ENCODE measurements at regions not wholly inside any gene's neighbourhood (a gene's known extent, or its start where the extent isn't known, plus 50 kb on each side); places are given as distances from the start of the nearest gene placed in this dataset.

DNA sequence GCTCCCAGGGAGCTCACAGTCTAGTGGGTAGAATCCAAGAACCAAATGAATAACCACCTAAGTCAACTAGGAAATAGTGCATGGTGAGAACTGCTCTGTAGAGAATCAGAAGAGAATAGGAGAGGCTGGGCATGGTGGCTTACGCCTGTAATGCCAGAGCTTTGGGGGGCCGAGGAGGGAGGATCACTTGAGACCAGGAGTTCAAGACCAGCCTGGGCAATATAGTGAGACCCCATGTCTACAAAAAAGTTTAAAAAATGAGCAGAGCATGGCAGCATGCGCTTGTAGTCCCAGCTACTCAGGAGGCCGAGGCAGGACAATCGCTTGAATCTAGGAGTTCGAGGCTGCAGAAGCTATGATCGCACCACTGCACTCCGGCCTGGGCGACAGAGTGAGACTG lies 122.3 kb upstream of the IRF2BP2 start:
- H3K36me3 Mint-ChIP-seq: no peaks in the 10 kb centered on the region
- peaks cover 4 to 9% of the 10 kb centered on the region in 2 donors for H3K4me1 Mint-ChIP-seq
- H3K27ac Mint-ChIP-seq: peak overlapping the region in 1 of 6 donors; percentile 5
- no peak overlapping the region for H3K4me3 Mint-ChIP-seq
- DNase-seq: no peak
- no peaks in the 10 kb centered on the region for H3K9me3 Mint-ChIP-seq
- peaks cover 2 to 7% (median 4%) of the 10 kb centered on the region in 3 donors for H3K27me3 Mint-ChIP-seq (ENCODE audit: low read depth in 3 of 3)

DNA sequence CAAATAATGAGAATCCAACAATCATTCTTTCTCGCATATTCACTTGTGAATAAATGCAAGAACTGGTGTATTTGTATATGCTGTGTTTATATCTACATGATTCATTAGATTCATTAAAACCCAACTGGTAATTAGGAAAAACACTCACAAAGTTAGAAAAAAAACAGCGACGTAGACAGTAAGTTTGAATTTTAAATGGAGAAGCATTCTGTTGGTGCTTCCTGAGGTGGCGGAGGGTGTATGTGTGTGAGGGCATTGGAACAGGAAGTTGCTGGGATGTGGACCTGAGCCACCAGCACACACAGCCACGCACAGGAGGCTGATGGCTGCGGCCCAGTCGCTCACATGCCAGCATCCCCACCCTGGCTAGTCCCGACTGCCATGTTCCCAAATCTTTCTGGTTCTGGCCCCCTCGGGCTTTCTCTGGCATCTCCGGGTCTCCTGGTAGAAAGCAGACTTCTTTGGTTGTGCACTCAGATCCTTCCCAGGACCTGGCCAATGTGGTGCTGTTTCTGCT lies 121.6 kb upstream of the IRF2BP2 start:
- Mint-ChIP-seq H3K4me1 (peaks cover 7 to 9% of the 10 kb centered on the region in 2 donors), H3K27me3 (ENCODE audit: low read depth in 3 of 3) (peaks cover 2 to 7% (median 4%) of the 10 kb centered on the region in 3 donors), H3K9me3 (no peaks in the 10 kb centered on the region), H3K36me3 (no peaks in the 10 kb centered on the region), H3K4me3 (no peak overlapping the region), H3K27ac (peak overlapping the region in 3 of 6 donors; percentile 9 to 33 (median 18))
- no peak for DNase-seq

DNA sequence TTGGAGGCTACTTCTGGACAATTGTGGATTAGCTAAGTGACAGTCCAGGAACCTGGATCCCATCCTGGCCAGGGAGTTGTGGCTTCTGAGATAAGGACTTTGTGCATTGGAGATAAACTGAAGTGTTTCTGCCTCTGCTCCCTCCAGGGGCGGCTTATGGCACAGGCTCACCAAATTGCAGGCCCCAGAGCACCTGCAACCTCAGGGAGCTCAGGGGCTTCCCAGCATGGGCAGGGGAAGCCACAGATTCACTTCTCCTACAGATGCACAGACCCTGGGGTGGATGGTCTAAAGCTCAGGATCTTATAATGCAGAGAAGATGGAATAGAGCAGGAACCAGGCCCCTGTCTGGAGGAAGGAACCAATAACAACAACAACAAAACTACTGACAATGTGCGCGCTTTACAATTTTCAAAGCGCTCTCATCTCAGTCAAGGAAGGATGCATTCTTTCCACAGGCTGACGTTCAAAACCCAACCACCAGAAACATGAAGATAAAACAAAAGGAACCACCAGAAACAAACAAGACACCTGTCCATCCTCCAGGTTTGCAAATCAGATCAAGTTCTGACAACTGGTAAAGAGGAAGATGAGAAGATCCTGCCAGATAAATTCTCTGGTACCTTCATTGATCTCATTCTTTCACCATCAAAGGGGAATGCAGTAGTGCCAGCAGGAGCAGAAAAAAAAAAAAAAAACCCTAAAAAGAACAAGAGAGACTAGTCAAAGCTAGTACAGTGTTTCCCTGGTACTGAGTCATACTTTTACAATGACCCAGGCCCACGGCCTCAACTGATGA lies 121.0 kb upstream of the IRF2BP2 start:
- Mint-ChIP-seq H3K27ac (peak overlapping the region in 3 of 6 donors; percentile 39 to 70 (median 54)), H3K9me3 (no peaks in the 10 kb centered on the region), H3K4me1 (peaks cover 9% of the 10 kb centered on the region in 2 donors), H3K4me3 (peak overlapping the region in 1 of 5 donors; percentile 34), H3K36me3 (no peaks in the 10 kb centered on the region), H3K27me3 (ENCODE audit: low read depth in 3 of 3) (peaks cover 2 to 7% (median 4%) of the 10 kb centered on the region in 3 donors)
- no peak for DNase-seq

DNA sequence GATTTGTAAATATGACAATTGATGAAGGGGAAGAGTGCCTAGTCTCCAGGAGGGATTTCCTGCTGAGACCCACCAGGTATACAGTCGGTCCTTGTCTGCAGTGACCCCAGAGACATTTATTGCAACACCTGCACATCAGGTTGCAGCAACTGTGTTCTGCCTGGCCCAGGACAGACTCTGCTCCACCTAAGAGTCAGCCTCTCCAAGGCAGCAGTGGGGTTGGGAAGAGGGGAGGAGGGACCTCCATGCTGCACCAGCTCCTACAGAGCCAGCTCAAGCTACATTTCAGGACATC lies 120.4 kb upstream of the IRF2BP2 start:
- no peaks in the 10 kb centered on the region for H3K9me3 Mint-ChIP-seq
- peaks cover 14 to 15% of the 10 kb centered on the region in 2 donors for H3K4me1 Mint-ChIP-seq
- no peak overlapping the region for H3K4me3 Mint-ChIP-seq
- H3K27ac Mint-ChIP-seq: no peak overlapping the region
- peaks cover 2 to 7% (median 4%) of the 10 kb centered on the region in 3 donors for H3K27me3 Mint-ChIP-seq (ENCODE audit: low read depth in 3 of 3)
- DNase-seq: no peak
- H3K36me3 Mint-ChIP-seq: no peaks in the 10 kb centered on the region

DNA sequence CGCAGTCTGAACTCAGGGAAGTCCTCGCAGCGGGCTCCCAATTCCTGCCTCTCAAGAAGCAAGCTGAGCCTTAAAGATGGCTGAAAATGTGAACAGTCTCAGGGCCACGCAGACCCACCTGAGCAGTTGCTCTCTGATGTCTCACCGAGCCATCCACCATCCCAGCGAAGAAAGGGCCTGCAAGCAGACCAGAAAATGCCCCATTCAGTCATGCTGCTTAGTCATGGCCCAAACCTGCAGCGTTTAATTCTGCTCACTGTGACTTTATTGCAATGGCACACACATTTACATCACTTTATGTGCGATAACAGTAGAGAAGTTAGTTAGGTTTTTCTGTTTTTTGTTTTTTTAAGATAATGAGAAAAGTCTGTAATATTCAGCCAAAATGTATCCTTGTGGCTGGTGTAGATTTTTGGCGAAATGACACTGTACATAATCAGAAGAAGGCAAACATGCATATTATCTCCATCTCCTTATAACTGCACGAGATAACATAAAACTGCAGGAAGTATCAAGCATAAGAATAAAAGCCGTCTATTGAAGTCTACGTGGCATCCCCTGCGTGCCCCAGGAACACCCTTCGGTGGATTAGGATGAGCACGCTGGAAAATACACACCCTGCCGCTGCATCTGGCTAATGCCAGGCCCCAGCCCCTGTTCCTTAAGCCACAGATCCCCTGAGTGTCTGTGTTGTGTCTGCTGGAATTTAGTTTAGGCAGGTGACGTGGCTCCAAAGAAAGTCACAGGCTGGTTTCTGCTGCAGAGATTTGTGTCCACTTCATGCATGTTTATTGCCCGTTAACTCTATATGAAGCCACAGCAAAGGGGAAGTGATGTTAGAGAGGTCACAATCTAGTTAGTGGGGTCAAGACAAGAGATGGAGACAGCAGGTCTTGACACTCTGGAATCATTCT lies 119.8 kb upstream of the IRF2BP2 start:
- Mint-ChIP-seq H3K4me1 (peaks cover 20 to 21% of the 10 kb centered on the region in 2 donors), H3K36me3 (no peaks in the 10 kb centered on the region), H3K27me3 (ENCODE audit: low read depth in 3 of 3) (peaks cover 2 to 4% (median 4%) of the 10 kb centered on the region in 3 donors), H3K9me3 (no peaks in the 10 kb centered on the region), H3K4me3 (no peak overlapping the region), H3K27ac (no peak overlapping the region)
- no peak for DNase-seq

DNA sequence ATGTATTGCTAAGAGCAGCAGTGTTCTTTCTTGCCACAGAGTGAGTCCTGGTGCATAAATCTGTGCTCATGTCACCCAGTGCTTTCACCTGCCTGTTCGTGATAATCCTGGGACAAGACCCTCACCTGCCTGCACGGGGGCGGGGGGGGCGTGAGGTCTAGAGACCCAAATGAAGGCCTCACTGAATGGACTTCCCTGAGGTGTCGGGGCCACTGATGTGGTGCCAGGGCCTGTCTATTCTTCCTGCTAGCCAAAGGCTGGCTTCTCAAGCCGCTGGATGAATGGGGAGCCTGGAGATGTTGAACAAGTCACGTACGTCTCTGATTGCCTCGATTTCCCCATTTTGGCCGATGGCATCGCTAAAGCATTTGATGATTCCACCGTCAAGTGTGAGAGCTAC lies 118.8 kb upstream of the IRF2BP2 start:
- no peak overlapping the region for H3K4me3 Mint-ChIP-seq
- H3K27me3 Mint-ChIP-seq (ENCODE audit: low read depth in 3 of 3): peaks cover 5 to 11% (median 8%) of the 10 kb centered on the region in 3 donors
- DNase-seq: no peak
- H3K4me1 Mint-ChIP-seq: peaks cover 31 to 32% of the 10 kb centered on the region in 2 donors
- H3K36me3 Mint-ChIP-seq: no peaks in the 10 kb centered on the region
- H3K27ac Mint-ChIP-seq: no peak overlapping the region
- H3K9me3 Mint-ChIP-seq: no peaks in the 10 kb centered on the region

DNA sequence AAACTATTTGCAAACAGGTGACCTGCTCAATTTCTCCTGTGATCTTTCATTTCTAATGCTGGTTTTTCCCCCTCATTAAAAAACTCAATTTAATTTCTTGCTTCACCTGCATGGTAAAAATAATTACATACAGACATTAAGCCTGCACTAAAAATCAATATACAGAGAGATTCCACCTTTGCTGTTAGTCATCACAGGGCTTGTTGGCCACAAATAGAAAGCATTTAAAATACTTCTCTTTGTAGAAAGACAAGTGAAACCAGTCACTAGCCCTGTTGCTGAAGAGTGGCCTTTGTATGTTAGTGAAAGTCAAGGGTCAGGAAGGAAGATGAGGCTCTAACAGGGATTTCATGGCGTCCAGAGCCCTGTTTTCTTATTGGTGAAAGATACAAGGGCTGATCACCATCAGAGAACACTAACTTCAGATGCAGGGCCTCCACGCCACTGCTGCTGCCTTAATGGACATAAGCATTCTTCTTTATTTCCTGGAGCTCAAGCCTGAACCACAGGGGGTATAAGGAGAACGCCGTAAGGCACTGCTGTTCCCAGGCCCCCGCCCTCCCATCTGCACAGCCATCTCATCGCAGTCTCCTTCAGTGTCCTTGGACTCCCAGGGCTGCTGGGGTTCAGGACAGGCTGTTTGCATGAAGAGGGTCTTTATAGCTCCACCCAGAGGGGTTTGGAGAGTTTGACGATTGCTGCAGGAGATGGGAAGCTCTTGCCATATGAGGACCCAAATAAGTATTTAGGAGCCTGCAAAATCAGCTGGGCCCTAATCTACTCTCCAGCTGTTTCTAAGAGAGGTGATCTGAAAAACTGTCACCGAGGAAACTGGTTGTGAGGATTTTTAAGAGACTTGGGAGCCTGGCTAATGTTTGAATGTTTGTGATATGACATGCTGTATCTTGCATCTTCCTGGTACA lies 117.3 kb upstream of the IRF2BP2 start:
- Mint-ChIP-seq H3K27ac (peak overlapping the region in 5 of 6 donors; percentile 20 to 81 (median 61)), H3K27me3 (ENCODE audit: low read depth in 3 of 3) (peaks cover 8 to 14% (median 12%) of the 10 kb centered on the region in 3 donors), H3K4me3 (no peak overlapping the region), H3K9me3 (no peaks in the 10 kb centered on the region), H3K36me3 (no peaks in the 10 kb centered on the region), H3K4me1 (peaks cover 41 to 46% of the 10 kb centered on the region in 2 donors)
- DNase-seq: no peak

DNA sequence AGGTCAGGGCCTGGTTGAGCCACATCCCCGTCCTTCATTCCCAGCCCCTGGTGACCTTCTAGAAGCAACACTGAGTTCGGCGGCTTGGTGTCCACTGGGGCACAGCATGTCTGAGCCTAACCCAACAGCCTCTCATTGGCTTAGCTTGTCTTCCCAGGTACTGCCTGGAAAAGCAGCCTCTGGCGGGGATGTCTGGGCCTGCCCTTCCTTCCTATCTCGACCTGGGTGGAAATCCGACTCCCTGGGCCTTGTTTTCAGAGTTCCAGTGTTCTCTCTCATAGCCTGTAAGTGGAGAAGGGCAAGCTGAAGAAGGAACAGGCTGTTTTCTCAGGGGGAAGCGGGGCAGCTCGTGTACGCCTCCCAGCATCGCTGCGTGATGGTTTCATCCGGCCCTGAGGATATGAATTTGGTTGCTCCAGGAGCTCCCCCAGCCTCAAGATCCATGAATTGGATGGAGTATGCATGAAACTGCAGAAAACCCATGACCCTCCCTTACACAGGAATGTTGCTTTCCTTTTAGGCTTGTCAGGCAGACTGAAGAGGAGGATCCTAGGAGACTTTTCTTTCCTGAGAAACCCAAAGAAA lies 116.5 kb upstream of the IRF2BP2 start:
- Mint-ChIP-seq H3K9me3 (no peaks in the 10 kb centered on the region), H3K36me3 (no peaks in the 10 kb centered on the region), H3K27ac (peak overlapping the region; percentile 20 to 93 (median 50)), H3K4me1 (peaks cover 43 to 48% of the 10 kb centered on the region in 2 donors), H3K4me3 (no peak overlapping the region), H3K27me3 (ENCODE audit: low read depth in 3 of 3) (peaks cover 7 to 12% (median 12%) of the 10 kb centered on the region in 3 donors)
- no peak for DNase-seq

DNA sequence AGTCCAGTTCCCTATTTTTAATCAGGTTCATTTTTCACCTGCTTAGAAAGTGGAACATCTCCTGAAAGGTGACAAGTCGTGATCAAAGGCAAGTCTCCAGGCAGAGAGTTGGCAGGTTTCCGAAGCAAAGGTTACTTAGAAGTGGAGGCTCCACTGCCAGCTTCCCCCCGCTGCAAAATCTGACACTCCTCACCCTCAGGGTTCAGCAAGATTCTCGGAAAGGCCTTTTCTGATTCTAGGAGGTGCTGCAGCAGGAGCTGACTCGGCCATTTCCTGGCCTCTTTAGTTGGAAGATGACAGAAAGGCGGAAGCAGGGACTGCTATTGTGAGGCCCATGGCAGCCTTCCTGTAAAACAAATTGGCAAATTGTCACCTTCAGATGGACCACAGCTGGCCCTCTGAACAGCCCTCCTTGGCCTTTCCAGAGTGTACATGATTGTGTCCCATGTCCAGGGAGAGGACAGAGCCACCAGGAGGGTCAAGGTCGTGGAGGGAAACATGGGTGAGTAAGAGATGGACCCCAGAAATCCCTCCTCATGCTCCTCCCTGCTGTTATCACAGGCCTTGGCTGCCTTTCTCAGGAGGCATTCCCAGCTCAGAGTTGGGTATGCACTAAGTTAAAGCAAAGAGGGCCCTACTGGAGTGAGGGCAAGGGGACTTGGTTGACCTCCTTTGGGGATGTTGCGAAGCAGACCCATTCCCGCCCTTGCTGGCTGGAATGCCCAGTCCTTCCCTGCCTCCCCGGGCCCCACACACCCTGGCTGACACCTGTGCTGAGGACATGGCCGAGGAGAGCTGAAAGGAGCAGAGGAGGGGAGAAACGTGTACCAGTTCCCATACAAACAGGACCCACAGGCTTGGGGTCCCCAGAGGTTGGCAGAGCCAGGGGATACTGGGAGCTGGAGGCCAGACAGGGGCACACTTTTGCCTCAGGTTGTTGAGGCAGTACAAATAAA lies 115.5 kb upstream of the IRF2BP2 start:
- no peaks in the 10 kb centered on the region for H3K36me3 Mint-ChIP-seq
- peaks cover 41% of the 10 kb centered on the region in 2 donors for H3K4me1 Mint-ChIP-seq
- H3K4me3 Mint-ChIP-seq: peak overlapping the region in 2 of 5 donors; percentile 79 to 81
- DNase-seq: peak; percentile 6 to 28 (median 10)
- H3K27me3 Mint-ChIP-seq (ENCODE audit: low read depth in 3 of 3): peaks cover 7 to 12% (median 12%) of the 10 kb centered on the region in 3 donors
- H3K27ac Mint-ChIP-seq: peak overlapping the region; percentile 92 to 97 (median 94)
- no peaks in the 10 kb centered on the region for H3K9me3 Mint-ChIP-seq

DNA sequence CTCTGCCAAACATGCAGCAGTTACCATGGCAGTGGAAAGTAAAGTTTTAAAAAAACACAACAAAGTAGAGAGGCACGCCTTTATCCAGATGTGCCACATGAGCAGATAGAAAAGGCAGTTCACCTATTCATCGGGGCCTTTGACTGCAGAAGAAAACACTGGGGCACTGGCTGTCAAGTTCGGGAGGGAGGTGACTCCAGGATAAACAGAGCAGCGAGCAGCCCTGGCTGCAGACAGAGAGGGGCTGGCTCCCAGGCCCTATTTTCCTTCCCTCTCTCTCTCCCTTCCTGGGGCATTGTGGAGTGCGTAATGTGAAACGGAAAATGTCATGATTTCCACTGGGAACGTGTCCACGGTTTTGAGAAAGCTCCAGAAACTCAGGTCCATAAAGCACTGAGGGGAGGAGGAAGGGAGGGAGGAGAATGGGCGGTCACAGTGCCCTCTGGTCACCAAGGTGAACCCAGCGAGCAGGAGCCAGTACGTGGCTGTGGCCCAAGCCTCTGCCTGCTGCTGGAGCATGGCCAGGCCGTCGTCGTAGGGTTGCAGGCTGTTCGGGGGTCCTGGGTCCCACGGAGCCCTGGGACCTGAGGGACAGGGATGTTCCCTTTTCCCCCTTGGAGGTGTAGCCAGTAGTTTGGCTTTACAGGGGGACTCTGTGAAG lies 114.7 kb upstream of the IRF2BP2 start:
- DNase-seq: peak in 1 of 3 donors; percentile 9
- Mint-ChIP-seq H3K9me3 (no peaks in the 10 kb centered on the region), H3K4me3 (peak overlapping the region; percentile 75 to 87 (median 81)), H3K4me1 (peaks cover 41% of the 10 kb centered on the region in 2 donors), H3K36me3 (no peaks in the 10 kb centered on the region), H3K27me3 (ENCODE audit: low read depth in 3 of 3) (peaks cover 7 to 12% (median 10%) of the 10 kb centered on the region in 3 donors), H3K27ac (peak overlapping the region; percentile 92 to 97 (median 94))

DNA sequence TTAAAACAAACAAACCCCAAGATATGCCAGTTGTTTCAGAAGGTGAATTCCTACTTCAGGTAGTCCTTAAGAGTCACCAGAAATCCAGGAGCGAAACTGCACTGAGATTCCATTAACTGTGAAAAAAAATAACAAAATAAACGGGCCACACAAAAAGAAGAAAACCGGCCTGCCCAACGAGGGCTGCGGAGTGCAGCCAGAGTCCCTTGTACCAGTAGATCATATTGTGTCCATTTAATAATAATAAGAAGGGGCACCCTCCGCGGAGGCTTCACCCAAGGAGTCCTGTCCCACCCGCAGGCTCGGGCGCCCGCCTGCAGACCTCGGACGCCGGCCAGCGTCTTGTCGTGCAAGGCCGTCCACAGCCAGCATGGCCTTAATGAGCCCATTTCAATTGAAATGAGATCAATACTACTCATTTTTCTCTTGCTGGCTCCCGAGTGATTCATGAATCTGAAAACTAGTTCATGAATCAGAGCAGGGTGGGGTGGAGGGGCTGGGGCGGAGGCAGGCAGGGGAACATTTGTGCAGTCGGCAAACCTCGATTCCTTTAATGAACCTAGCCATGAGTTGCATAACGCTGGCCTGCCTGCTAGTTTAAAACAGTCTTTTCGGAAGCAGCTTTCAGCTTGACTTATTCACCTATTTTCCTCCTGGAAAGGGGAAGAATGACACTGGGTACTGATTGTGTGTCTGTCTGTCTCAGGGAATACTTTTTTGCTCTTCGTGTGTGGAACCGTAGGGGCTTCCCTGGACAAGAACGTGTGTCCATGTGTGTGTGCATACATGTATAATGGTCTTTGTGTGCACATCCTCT lies 113.1 kb upstream of the IRF2BP2 start:
- H3K4me1 Mint-ChIP-seq: peaks cover 41% of the 10 kb centered on the region in 2 donors
- H3K27ac Mint-ChIP-seq: peak overlapping the region; percentile 92 to 97 (median 94)

More for the DNA sequence above, 113.1 kb upstream of the IRF2BP2 start:
- Mint-ChIP-seq H3K36me3 (no peaks in the 10 kb centered on the region), H3K4me3 (peak overlapping the region; percentile 75 to 87 (median 81)), H3K27me3 (ENCODE audit: low read depth in 3 of 3) (peaks cover 7 to 12% (median 10%) of the 10 kb centered on the region in 3 donors), H3K9me3 (no peaks in the 10 kb centered on the region)
- DNase-seq: no peak
